ENCODE measurements at regions not wholly inside any gene's neighbourhood (a gene's known extent, or its start where the extent isn't known, plus 50 kb on each side); places are given as distances from the start of the nearest gene placed in this dataset.
"Not testable (repeated sequence)": the region's sequence is repeated elsewhere in the genome, so short reads cannot be mapped to it uniquely, and the experiment has no call there.

DNA sequence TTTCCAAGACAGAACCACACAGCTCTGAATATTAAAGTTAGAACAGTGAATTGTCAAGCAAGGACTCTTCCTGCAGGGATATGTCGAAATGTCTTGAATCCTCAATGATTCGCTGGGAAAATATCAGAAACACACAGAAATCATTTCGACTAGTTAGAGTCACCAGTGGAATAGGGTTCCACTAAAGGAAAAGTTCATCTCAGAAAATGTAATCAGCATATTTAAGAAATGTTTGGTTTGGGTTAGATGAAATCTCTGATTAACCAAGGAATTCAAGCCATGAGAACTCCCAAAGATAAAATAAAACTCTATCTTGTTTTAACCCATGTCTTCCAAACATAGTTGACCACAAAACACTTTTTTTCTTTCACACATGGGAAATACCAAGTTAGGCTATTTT is 621.0 kb upstream of the NRSN1 start:
- DNase-seq (ENCODE audit: extremely low spot score, insufficient read length, low read depth) (no peak), FAIRE-seq (no peak)

DNA sequence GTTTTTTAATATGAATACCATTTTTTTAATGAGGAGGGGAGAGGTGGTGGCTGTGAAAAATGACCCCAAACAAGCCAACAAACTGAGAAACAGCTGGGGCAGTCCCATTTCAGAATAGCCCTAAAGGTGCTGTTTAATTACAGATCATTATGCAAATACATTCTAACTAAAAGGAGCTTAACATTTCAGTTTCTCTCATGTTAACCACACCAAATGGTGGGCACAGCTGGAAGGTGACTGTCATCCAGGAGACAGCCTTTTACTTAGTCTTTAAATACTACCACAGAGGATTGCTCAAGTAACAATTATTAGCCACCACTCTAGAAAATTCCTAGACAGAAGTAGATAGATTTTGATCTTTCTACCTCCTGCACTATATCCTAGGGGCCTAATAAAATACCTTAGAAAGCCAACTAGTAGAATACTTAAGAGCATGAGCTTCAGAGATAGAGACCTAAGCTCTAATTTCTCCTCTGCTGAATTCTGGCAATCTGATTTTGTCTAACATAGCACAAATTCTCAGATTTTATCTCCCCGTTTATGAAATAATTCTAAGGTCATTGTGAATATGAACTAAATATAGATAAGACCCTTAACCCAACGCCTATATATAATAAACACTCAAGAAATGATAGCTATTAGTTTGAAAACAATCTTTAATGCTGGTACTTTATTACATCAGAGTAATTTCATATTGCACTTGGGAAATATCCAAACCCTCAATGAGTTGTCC is 615.1 kb upstream of the NRSN1 start:
- DNase-seq (ENCODE audit: extremely low spot score, insufficient read length, low read depth) (no peak), FAIRE-seq (no peak)

GRCh38 chr6:23511817-23512216 is 614.2 kb upstream of the NRSN1 start:
- FAIRE-seq = no peak

GRCh38 chr6:23518294-23518693 is 607.7 kb upstream of the NRSN1 start:
- DNase-seq (ENCODE audit: extremely low spot score, insufficient read length, low read depth) (no peak), FAIRE-seq (no peak)

More at GRCh38 chr6:23511817-23512216, 614.2 kb upstream of the NRSN1 start:
- DNase-seq (ENCODE audit: extremely low spot score, insufficient read length, low read depth) = no peak

- no peak for DNase-seq (ENCODE audit: extremely low spot score, insufficient read length, low read depth)
- no peak for FAIRE-seq
Measured at GRCh38 chr6:23522792-23523547, 603.0 kb upstream of the NRSN1 start.

GRCh38 chr6:23523771-23524170 is 602.2 kb upstream of the NRSN1 start:
- no peak for DNase-seq (ENCODE audit: extremely low spot score, insufficient read length, low read depth)
- FAIRE-seq = no peak

DNA sequence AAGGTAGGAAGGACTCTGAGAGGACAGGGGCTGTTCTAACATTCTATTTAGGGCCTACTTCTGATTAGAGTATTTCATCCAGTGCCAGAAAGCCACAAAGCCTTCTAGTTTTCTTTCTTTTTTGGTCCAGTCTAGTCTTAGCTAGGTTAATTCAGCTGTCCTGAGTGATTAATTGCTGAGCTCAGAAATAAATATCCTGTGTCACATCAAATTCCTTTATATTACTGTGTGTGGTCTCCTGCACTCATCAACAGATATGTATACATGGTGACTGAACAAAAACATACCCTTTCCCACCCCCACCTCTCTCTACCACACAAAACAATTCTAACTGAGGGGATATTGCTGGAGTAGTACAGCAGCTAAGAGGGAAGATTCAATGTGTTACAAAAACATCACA is 601.5 kb upstream of the NRSN1 start:
- no peak for FAIRE-seq

GRCh38 chr6:23526526-23526925 is 599.5 kb upstream of the NRSN1 start:
- DNase-seq (ENCODE audit: extremely low spot score, insufficient read length, low read depth) (no peak), FAIRE-seq (no peak)

More for the DNA sequence above, 601.5 kb upstream of the NRSN1 start:
- DNase-seq (ENCODE audit: extremely low spot score, insufficient read length, low read depth) = no peak

DNA sequence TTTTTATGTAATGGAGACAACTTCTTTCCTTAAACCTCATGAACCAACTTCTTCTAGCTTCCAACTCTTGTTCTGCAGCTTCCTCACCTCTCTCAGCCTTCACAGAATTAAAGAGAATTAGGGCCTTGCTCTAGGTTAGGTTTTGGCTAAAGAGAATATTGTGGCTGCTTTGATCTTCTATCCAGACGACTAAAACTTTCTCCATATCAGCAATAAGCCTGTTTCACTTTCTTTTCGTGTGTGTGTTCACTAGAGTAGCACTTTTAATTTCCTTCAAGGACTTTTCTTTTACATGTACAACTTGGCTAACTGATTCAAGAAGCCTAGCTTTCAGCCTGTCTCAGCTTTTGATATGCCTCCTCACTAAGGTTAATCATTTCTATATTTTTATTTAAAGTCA is 596.1 kb upstream of the NRSN1 start:
- no peak for FAIRE-seq
- no peak for DNase-seq (ENCODE audit: extremely low spot score, insufficient read length, low read depth)

DNA sequence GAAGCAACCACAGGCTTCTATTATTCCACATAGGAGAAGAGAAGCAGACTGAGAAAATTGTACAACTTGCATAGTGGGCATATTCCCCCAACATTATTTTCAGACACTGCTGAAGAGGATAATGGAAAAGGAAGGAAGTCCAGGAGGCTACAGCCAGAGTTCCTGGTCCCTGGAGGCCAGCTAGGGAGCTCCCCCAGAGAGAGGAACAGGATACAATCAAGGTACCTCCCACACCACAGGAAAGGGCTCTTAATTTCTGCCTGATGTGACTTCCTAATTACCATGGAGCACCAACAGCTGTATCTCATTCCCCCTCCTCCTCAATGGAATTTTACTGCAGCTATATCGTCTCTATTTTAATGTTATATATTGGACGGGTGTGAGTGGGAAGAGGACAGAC is 594.3 kb upstream of the NRSN1 start:
- DNase-seq (ENCODE audit: extremely low spot score, insufficient read length, low read depth) (no peak), FAIRE-seq (no peak)

DNA sequence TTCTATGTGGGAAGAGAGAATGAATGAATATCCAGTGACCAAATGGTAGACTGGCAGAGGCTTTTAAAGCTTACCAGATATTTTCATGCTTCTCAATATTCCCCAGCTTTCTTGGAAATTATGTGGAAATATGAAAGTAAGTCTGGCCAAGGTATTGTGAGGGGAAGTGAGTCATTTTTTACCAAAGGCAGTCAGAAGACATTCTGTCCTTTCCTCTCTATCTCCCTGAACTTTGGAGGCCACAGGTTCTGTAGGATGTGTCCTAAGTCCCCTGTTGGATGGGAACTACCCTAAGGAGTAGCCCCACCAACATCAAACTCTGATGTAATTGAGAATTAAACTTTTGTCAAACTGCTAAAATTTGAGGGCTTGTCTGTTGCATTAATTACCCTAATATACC is 593.8 kb upstream of the NRSN1 start:
- FAIRE-seq (no peak), DNase-seq (ENCODE audit: extremely low spot score, insufficient read length, low read depth) (no peak)

- FAIRE-seq = no peak
- no peak for DNase-seq (ENCODE audit: extremely low spot score, insufficient read length, low read depth)
Measured at GRCh38 chr6:23533311-23533710, 592.7 kb upstream of the NRSN1 start.

DNA sequence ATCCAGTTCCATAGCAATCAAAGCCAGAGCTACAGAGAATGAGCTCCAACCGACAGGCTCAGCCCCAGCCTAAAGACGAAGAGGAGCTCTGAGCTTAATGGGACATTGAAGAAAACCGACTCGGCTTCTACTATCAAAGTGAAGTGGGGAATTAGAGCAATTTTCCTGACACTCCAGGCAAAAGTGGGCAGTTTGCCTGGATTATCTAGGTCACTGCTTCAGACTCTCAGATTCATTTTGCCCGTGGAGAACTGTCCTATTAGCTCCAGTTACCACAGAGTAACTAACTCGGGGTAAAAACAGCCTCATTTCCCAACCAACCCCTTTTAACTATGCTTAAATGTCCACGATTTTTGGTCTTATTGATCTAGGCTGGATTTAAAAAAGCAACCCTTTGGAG is 592.1 kb upstream of the NRSN1 start:
- FAIRE-seq (no peak), DNase-seq (ENCODE audit: extremely low spot score, insufficient read length, low read depth) (no peak)

DNA sequence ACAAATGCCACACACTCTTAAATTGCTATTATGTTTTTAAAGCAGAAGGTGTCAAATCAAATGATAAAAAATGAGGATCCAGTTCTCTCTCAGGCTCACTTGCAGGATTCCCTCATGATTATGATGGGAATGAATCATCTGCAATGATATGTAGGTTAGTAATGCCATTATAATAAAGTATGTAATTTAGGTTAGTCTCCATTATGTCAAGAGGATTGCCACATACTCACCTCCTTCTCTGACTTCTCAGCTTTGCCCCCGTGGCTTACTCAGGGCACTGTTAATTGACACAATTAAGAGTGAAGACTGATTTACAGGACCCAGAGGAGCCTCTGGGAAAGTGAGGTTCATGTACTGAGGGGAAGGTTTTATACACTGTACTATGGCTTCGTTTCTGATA is 591.7 kb upstream of the NRSN1 start:
- DNase-seq (ENCODE audit: extremely low spot score, insufficient read length, low read depth) = no peak

GRCh38 chr6:23535101-23535500 is 590.9 kb upstream of the NRSN1 start:
- DNase-seq (ENCODE audit: extremely low spot score, insufficient read length, low read depth) = no peak

More for the DNA sequence above, 591.7 kb upstream of the NRSN1 start:
- FAIRE-seq = no peak

DNA sequence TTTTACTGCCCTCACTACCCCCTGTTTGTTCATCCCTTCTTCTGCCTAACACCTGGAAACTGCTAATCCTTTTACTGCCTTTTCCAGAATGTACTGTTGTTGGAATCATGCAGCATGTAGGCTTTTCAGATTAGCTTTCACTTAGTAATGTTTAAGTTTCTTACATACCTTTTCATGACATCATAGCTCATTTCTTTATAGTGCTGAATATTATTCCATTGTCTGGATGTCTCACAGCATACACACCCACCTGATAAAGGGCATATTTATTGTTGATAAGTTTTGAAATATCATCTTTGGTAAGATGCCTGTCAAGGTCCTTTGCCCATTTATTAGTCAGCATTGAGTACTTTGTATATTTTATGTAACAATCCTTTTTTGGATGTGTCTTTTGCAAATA is 588.2 kb upstream of the NRSN1 start:
- DNase-seq (ENCODE audit: extremely low spot score, insufficient read length, low read depth) (no peak), FAIRE-seq (no peak)

More at GRCh38 chr6:23535101-23535500, 590.9 kb upstream of the NRSN1 start:
- no peak for FAIRE-seq

- DNase-seq (ENCODE audit: extremely low spot score, insufficient read length, low read depth) (no peak), FAIRE-seq (no peak)
Measured at GRCh38 chr6:23547851-23548250, 578.2 kb upstream of the NRSN1 start.

GRCh38 chr6:23554953-23555352 is 571.1 kb upstream of the NRSN1 start:
- DNase-seq (ENCODE audit: extremely low spot score, insufficient read length, low read depth); FAIRE-seq: not testable (repeated sequence)

DNA sequence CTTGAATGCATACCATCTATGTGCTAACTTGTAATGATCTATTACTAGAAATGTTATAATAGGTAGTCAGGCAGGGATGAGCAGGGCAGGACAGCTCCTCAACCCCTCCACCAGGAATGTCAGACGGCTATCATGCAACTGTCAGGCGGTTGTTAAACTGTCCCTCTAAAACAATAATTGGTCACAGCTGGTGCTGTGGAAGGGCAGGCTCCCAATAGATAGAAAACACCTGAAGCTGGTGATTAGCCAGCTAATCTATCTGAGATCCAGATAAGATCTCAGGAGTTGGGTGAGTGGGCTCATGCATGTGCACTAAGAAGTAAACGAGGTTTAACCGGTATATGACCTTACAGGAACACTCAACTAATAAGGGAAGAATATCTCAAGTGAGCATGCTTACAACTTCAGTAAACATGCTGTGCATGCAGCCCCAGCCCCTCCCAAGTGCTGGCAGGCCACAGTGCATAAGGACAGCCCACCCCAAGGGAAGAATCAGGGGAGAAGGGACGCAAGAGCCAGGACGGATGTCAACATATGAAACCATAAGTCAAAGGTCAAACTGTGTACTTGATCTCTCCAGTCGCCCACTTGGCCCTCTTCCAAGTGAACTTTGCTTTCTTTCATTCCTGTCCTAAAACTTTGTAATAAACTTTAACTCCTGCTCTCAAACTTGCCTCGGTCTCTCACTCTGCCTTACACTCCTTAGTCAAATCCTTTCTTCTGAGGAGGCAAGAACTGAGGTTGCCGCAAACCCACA is 566.2 kb upstream of the NRSN1 start:
- FAIRE-seq (no peak), DNase-seq (ENCODE audit: extremely low spot score, insufficient read length, low read depth) (no peak)

DNA sequence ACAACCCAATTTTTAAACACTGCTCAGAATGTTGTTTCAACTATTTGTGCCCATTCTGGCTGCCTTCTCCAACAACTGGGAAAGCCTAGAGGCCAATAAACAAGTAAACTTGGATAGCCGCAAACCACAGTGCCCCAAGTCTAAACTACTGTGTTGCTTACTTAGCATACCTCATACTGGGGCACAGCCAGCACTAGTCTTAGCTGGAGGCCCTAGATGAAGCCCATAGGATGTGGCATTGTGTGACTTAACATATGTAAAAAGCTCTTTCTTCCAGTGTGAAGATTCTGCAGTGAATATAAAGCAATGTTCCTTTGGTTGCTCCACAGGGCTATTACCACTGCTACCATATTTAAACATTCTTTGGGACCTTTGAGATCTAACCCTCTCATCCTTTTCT is 564.3 kb upstream of the NRSN1 start:
- no peak for FAIRE-seq

GRCh38 chr6:23562554-23562953 is 563.5 kb upstream of the NRSN1 start:
- FAIRE-seq = no peak
- no peak for DNase-seq (ENCODE audit: extremely low spot score, insufficient read length, low read depth)

More for the DNA sequence above, 564.3 kb upstream of the NRSN1 start:
- no peak for DNase-seq (ENCODE audit: extremely low spot score, insufficient read length, low read depth)
